HG03139 (cell line): ENCODE measurements at regions not wholly inside any gene's neighbourhood (a gene's known extent, or its start where the extent isn't known, plus 50 kb on each side); places are given as distances from the start of the nearest gene placed in this dataset.
"Not testable (repeated sequence)": the region's sequence is repeated elsewhere in the genome, so short reads cannot be mapped to it uniquely, and the experiment has no call there.

ENCODE experiments used
- ATAC-seq: cut with Tn5 transposase; IDR thresholded peaks from one replicate; pipeline ENCODE4 v1.9.1; 2021; ENCODE audit not compliant: unreplicated experiment

GRCh38 chr3:5035113-5035512 is 55.9 kb downstream of the BHLHE40 start:
- ATAC-seq, result no peak

- no peak for ATAC-seq
Measured at GRCh38 chr3:5035692-5036391, 56.6 kb downstream of the BHLHE40 start.

- no peak for ATAC-seq
Measured at GRCh38 chr3:5036392-5036766, 57.1 kb downstream of the BHLHE40 start.

DNA sequence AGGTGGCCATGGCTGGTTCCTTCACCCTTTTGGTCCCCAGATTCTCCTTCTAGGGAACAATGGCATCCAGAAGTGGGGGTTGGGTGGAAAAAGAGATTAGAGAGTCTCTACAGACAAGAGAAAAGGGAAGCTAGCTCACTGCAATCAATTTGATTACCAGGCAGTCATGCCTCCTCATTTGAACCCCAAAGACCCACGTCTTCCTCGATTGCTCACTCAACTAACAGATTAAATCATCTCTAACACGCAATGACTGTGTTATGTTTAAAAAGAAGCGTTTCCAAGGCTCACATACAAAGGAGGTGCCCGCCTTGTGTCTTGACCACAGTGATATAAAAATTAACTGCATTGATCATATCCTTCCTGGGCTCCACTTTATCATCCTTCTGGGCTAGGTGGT is 57.6 kb downstream of the BHLHE40 start:
- no peak for ATAC-seq

DNA sequence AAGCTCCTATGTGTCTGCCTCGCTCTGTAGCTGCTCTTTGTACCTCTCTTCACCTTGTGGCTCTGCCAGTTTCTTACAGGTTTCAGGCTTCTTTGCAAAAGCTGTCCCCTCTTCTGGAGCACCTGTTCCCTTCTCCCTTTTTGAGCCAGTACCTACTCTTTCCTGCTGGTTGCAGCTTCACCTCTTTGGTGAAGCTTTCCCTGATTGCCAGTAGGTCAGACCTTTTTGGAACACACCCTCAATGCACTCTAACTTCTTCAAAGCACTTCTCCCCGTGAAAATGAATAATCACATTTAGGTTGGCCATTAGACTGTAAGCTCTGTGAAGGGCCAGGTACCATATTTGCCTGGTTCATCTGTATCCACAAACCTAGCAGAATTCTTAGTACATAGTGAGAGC is 60.3 kb downstream of the BHLHE40 start:
- no peak for ATAC-seq

DNA sequence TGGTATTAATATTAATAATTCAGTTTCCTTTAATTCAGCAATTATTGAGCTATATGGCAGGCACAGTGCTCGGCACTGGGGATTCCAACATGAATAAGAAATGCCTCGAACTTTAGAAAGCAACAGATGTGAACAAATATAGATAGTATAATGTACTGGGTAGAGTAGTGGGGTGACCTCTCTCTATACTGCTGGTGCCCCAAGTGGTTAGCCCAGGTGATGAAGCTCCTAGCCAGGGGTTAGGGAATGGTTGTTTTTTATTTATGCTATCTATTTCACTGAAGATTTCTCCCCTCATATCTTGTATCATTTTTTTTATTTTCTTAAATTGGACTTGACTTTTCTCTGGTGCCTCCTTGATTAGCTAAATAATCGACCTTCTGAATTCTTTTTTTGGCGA is 62.1 kb downstream of the BHLHE40 start:
- no peak for ATAC-seq

- no peak for ATAC-seq
Measured at GRCh38 chr3:5045961-5046360, 66.7 kb downstream of the BHLHE40 start.

DNA sequence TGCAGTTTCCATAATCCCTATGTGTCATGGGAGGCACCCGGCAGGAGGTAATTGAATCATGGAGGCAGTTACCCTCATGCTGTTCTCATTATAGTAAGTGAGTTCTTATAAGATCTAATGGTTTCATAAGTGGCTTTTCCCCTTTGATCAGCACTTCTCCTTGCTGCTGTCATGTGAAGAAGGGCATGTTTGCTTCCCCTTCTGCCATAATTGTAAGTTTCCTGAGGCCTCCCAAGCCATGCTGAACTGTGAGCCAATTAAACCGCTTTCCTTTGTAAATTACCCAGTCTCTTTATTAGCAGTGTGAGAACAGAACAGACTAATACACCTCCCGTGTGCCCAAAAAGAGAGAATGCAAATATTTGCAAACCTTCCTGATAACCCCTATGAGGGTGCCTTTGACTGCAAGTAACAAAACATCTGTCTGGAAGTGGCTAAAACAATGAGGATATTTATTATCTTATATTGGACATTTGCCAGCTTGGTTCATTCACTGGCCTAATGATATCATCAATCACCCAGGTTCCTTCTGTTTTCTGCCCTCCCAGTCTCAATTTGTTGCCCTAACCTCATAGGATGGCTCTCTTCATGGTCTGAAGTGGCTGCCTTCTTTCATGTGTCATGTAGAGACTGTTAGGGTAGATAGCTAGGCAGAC is 68.7 kb downstream of the BHLHE40 start:
- no peak for ATAC-seq

GRCh38 chr3:5051772-5052171 is 70.3 kb upstream of the ARL8B start:
- no peak for ATAC-seq

GRCh38 chr3:5052247-5052646 is 69.8 kb upstream of the ARL8B start:
- no peak for ATAC-seq

- ATAC-seq, result no peak
Measured at GRCh38 chr3:5053021-5053831, 68.9 kb upstream of the ARL8B start.

- ATAC-seq, result no peak
Measured at GRCh38 chr3:5054098-5054497, 68.0 kb upstream of the ARL8B start.

GRCh38 chr3:5054579-5054978 is 67.5 kb upstream of the ARL8B start:
- not testable (repeated sequence) for ATAC-seq

DNA sequence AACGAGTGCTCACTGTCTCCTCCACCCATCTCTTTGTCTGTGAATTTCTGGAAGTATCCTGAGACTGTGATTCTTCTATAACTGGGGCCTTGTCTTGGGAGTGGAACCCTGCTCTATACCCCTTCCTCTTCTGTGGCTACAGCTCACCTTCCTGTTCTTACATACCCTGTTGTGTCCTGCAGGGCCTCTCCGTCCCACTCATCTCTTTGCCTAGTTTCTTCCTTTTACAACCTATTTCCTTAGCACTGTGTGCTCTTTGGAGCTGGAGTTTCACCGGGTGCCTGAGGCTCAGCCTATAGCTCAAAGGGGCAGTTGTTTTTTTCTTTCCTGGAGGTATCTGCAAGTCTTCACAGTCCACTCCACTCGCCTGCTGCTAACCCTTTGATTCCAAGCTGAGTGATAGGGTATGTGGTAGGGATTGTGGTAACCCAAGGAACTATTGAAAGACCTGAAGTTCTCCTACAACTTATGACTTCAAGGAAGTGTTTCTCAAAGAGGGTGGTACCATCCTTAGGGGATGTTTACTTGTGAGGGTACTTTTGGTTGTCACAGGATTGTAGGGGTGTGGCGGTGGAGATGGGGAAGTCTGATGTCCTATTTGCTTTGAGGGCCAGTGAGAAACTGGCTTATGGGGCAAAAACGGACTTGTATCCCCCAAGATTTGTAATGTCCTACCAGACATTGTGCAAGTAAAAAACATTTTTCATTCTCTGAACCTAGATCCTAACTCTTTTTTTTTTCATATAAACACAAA is 66.6 kb upstream of the ARL8B start:
- no peak for ATAC-seq

DNA sequence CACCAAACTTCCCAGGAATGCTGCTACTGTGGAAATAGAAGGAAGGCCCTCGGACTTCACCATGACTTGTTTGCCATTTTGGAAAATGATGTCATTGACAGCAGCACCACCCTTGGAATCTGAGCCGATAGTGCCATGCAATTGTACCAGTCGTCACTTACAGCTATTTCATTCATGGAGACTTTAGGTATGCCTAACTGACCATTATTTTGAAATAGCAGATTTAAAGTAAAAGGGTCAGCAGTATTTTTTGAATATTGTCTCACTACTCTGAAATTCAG is 66.0 kb upstream of the ARL8B start:
- ATAC-seq, result no peak

DNA sequence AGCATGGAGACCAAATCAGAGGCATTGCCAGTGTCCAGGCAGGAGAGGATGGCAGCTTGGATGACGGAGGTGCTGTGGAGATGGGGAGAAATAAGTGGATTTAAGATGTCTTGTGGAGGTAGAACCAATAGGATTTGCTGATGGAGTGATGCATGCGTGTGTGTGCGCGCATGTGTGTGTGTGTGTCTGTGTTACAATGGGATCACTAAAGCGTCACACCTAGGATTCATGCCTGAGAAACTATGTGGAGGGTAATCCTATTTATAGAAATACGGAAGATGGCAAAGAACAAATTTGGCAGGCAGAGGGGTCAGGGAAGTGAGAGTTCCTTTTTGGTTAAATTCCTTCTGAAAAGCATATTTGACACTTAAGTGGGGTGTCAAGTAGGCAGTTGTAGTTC is 64.8 kb upstream of the ARL8B start:
- ATAC-seq, result no peak

- ATAC-seq, result peak; percentile 85
Measured at GRCh38 chr3:5057857-5058324, 64.2 kb upstream of the ARL8B start.

DNA sequence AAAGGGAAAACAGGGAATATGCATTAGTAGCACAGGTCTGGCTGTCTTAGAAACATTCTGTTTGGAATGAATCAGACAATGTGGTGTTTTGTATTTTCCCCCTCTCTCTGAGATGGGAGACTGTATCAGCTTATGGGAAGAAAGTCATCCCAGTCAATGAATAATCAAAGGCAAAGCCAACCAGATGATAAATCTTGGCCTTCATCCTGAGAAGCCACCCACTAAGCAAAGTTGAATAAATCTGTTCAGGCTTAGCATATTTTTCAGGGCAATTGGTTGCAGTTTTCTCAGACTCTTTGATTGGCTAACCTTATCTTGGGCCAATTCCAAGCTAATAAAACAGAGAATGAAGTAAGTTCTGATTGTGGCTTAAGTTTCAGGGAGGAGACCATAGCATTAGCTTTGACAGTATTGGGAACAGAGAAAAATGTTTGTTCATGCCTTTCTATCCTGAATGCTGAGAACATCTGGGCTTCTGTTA is 63.6 kb upstream of the ARL8B start:
- no peak for ATAC-seq

GRCh38 chr3:5059782-5060181 is 62.3 kb upstream of the ARL8B start:
- no peak for ATAC-seq

- no peak for ATAC-seq
Measured at GRCh38 chr3:5061218-5061569, 60.9 kb upstream of the ARL8B start.

- ATAC-seq, result no peak
Measured at GRCh38 chr3:5063724-5064123, 58.4 kb upstream of the ARL8B start.
